IPS-NIHi7 (cell line): ENCODE measurements at regions not wholly inside any gene's neighbourhood (a gene's known extent, or its start where the extent isn't known, plus 50 kb on each side); places are given as distances from the start of the nearest gene placed in this dataset.
"Not testable (repeated sequence)": the region's sequence is repeated elsewhere in the genome, so short reads cannot be mapped to it uniquely, and the experiment has no call there.

Source experiments
- DNase-seq: peaks from one replicate; pipeline ENCODE4 v3.0.0; 2012; ENCODE audit warnings: mixed read lengths; ENCODE audit errors: extremely low spot score

DNA sequence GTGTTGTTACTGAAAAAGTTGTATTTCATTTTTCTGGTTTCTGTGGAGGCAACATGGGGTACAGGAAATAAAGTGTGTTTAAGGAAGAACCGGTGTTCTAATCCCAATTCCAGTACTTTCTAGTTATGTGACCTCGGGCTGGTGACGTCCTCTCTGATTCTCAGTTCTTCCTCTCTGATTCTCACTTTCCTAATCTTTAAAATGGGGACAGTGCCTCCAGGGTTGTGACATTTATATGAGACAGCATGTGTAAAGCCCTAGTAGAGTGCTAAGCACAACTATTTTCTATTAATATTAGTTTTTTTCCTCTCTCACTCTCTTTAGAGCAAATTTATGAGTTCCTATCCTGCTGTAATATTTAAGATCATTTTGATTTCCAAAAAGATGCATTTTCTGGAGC is 50.9 kb upstream of the PTPDC1 start:
- no peak for DNase-seq

DNA sequence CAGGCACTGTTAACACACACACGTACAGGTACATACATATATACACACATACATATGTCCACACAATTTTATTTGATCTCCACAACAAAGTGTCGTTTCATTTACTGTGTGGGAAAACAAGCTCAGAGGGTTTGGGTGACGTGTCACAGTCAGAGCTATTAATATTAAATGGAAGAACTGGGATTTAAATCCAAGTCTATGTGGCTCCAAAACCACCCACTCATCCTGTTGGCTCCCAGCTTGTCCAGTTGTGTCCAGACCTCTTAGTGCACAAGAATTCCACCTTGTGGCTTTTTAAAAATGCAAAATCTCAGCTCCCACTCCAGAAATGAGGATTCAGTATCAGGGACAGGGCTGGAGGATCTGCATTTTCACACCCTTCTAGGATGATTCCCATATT is 52.3 kb upstream of the PTPDC1 start:
- no peak for DNase-seq

DNA sequence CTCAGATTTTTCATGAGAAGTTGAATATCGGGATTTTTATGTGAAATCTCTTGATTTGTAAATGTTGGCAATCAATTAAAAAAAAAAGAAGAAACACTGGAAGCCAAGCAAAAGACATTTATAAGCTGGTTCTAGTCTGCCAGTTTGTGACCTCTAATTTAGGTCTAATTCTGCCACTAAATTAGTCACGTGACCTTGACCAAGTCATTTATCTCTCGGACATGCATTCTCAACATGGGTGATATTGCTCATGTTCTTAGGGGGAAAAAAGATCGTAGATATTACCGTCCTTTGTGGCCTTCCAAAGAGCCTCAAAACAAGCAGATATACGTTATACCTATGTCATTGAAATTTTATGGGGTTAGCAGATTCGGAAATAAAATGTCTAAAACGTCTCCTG is 52.9 kb upstream of the PTPDC1 start:
- no peak for DNase-seq

DNA sequence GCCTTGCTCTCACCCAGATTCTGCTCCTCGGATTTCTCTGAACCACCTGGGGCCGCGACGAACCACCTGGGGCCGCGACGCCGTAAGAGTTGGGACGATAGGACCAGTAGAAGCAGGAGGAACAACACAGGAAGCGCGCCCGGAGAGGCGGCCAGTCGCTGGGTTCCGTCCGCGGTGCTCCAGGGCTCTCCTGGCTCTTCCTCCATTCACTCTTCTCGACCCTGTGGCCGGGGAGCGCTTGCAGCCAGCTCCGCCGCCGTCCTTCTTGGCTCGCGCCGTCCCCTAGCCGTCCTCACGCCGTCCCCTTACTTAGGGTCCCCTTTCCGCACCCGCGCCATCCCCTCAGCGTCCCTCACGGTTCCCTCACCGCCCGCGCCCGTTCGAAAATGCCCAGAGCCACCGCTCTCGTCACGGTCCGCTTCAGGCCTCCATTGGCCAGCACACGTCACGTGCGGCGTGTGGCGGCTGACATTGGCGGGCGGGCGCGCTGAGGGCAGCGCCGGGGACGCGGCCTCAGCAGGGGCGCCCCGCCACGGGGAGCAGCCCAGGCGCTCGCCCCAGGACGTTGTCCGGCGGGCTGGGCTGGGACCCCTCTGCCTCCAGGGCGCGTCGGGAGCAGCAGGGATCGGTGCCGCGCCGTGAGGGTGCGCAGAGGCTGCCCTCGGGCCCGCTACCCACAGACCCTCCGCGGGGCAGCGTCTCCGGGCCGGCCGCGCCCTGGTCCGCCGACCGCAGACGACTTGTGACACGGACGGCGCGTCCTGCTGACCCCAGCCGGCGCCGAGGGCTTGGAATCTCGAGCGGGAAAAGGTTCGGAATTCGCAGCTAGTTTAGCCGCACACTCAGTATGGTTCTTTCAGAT is 53.7 kb upstream of the PTPDC1 start:
- DNase-seq, result peak; percentile 96

DNA sequence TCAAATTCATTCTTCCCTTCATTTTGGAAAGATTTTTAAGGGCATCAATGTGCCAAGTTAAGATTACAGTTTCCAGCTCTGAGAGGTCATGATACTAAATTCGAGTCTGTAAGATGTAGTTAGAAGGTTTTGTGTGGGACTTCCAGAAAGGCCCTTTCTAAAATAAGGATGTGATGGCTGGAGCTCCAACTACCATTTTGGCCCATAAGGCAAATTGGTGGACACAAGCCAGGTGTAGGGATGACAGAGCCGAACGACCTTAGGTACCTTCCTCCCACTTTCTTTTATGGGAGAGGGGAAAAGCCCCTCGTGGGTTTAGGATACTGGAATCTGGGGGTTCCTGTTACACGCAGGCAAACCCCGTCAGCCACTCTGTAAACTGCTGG is 54.3 kb upstream of the PTPDC1 start:
- no peak for DNase-seq

DNA sequence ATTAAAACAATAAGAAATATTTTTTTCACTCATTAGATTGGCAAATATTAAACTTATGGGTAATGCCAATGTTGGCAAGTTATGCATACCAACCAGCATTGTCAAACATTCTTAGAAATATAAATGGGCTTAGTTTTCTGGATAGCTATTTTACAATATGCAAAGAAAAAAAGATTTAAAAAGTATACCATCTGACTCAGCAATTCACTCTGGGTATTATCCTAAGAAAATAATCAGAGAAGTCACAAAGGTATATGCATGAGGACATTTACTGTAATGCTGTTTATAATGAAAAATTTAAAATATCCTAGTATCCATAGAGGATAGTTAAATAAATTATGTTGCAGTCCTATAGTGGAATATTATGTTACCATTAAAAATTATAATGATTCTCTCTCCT is 57.4 kb upstream of the PTPDC1 start:
- DNase-seq, result no peak

DNA sequence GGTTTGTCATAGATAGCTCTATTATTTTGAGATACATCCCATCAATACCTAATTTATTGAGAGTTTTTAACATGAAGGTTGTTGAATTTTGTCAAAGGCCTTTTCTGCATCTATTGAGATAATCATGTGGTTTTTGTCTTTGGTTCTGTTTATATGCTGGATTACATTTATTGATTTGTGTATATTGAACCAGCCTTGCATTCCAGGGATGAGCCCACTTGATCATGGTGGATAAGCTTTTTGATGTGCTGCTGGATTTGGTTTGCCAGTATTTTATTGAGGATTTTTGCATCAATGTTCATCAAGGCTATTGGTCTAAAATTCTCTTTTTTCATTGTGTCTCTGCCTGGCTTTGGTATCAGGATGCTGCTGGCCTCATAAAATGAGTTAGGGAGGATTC is 61.8 kb upstream of the PTPDC1 start:
- not testable (repeated sequence) for DNase-seq

DNA sequence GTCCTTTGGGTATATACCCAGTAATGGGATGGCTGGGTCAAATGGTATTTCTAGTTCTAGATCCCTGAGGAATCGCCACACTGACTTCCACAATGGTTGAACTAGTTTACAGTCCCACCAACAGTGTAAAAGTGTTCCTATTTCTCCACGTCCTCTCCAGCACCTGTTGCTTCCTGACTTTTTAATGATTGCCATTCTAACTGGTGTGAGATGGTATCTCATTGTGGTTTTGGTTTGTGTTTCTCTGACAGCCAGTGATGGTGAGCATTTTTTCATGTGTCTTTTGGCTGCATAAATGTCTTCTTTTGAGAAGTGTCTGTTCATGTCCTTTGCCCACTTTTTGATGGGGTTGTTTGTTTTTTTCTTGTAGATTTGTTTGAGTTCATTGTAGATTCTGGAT is 63.4 kb upstream of the PTPDC1 start:
- not testable (repeated sequence) for DNase-seq

DNA sequence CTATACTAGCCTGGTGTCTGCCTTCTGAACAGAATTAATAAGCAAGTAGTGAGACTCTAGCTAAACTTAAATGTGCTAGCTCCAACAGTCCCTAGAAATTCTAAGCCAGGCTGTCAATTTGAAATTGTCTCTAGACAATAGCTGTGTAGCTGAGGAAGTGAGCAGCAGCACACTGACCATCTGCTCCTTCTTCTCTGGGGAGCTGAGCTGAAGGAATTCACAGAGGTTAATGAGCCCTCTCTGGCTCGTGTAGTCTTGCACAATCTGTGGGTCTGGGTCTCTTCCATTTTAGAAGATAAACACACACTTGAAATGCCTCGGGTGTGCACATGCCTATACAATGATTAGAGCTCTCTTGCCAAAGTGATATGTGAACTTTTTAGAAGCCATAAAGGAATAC is 63.5 kb upstream of the BARX1 start:
- no peak for DNase-seq

DNA sequence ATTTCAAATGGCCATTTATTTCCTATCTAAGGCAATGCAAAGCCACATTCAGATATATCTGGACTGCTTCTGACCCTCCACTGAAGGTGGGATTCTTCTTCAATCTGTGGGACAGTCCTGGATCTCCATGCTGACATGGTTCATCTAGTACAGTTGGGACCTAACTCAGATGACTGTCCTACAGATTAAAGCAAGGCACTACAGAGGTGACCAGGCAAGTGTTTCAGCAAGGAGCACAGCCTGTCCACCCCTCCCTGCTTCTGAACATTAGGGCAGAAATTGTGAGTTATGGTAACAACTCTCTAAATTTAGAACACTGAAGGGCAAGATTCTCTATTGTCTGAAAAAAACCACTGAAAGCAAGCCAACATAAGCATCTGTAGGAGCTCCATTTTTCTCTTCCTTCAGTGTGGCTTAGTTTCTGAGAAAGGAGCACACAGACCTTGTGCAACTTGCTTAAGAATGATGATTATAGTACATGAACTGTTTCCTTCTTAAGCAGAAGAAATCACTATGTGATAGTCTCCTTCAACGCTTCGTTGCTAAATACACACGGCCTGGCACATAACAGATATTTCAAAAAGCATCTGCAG is 62.9 kb upstream of the BARX1 start:
- no peak for DNase-seq

DNA sequence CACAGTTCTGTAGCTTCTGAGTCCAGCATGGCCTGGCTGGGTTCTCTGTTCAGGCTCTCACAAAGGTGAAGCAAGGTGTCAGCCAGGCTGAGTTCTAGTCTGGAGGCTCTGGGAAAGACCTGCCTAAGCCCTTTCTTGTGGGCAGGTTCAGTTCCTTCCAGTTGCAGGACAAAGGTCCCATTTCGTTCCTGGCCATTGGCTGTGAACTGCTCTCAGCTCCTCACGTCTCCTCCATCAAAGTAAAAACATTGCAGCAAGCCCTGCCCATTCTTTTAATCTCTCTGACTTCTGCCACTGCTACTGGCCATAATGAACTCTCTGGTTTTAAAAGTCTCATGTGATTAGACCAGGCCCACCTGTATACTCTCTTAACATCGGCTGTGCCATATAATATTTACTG is 61.6 kb upstream of the BARX1 start:
- no peak for DNase-seq

DNA sequence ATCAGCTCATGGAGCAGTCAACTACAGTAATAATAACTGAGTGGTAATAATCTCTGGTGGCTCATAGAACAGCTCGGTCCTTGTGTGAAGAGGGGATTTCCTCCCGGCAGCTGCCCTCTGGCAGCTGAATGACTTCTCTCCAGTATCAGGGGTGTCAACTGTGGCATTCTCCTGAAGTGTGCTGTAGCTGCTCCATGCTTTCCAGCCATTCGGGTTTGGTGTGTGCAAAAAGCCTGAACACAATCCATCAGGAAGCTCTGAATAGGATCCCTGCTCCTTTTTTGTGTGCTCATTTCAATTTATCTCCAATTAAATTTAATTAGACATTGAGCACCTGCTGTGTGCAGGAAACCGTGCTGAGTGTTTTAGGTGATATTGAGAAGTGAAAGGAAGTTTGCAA is 59.8 kb upstream of the BARX1 start:
- DNase-seq, result no peak

DNA sequence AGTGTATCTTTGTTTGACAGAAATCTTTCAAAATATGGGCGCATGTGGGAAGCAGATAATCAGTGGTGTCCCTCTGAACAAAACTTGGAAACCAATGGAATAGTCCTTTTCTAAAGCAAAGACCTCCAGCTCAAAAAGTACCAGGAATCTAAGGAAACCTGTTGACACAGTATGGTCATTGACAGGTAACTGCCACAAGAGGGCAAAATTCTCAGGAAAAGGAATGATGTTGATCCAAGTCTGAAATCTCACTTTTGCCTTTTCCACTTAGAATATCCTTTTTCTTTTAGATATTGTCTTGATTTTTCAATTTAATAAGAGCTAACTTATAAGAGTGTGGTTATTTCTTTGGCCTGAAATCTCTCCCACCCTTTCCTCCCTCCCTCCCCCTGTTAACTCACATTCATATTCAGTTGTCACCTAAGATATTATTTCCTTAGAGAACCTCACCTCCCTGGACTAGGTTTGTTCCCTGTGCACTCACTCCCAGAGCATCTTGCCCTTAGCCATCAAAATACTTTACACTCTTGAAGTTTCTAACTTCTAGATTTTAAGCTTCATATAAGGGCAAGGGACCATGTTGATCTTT is 59.0 kb upstream of the BARX1 start:
- peak; percentile 60 for DNase-seq

DNA sequence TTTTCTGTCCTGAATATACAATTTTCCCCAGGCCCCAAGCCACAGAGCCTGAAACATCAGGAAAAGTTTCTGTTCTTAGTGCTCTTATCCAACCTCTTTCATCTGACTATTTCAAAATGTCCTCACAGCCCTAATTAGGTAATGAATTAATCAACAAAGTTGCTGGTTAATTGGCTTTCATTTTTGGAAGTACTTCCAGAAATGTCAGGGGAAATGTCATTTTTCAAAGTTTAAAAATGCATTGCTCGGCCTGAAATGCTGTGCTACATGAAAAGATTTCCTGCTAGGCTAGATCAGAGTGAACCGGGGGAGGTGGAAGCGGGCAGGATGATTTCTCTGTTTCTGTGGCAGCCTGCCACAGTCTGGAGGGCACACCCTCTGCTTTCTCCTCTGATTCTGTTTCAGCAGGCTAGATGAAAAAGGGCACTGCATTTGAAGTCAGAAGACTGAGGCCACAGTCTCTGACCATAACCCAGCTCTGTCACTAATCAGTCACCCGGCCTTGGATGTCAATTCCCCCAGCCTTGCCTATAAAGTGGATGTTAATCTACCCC is 55.9 kb upstream of the BARX1 start:
- DNase-seq, result no peak

DNA sequence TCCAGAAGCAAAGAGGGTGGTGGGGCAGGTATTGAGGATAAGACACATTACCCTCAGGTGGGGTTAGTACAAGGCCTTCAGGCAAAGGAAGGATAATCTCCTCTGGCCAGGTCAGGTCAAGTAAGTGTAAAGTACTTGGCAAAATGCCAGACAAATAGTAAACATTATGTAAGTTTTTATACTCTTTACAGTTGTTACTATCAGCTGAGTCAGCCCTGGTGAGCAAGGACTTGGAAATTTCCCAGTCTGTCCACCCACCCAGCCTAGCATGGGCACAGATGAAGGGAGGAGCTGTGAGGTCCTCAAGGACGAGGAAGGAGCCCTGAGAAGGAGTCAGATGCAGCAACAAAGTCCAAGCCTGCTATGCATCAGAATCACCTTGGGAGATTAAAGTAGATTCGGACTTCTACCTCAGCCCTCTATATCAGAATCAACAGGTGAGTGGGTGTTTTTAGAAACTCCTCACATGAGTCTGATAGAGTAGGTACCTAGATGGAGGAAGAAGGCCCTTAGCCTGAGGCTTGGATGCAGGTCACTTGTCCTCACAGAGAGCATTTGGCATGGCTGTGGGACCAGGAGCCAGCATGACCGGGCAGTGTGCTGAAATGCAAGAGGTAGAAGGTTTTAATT is 50.2 kb upstream of the BARX1 start:
- DNase-seq, result no peak
